HS-5 (cell line): ENCODE measurements at regions not wholly inside any gene's neighbourhood (a gene's known extent, or its start where the extent isn't known, plus 50 kb on each side); places are given as distances from the start of the nearest gene placed in this dataset.
A peak's percentile ranks its signal among the peaks of the same experiment; 100 is the strongest.

Source experiments
- DNase-seq: peaks from one replicate; pipeline ENCODE4 v3.0.0-alpha.2; 2012; ENCODE audit warnings: low read depth

DNA sequence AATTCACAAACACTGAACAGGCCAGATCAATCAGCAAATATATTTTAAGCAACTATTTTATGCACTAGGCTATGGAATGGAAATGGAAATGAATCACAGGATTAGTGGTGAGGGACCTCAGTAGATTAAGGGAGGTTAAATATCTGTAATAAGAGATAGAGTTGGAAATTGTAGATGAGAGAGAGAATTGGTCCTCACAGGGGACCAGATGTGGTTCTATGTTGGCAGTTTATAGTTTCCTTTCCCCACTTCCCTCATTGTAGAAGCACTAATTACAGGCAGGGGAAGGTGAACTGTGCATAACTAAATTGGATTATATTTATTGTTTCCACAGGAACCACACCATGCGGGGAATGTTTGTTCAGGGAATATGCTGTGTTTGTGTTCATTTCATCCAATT lies 496.2 kb downstream of the ARHGEF28 start:
- DNase-seq: no peak

DNA sequence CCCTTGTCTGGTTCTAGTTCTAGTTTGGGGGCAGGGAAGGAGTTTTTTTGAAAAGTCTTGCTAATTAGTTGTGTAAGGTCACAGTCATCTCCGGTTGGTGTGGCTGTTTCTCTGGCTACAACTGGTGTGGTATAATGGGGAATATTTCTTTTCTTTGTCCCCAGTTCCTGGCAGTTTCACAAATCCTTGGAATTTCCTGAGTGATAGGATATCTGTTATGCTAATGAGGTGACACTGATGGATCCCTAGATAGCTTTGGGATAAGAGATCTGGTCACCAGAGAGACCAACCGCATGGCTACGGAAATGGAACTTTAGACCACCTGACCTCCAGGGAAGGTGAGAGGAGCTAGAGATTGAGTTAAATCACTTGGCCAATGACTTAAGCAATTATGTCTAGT lies 494.6 kb downstream of the ARHGEF28 start:
- DNase-seq: no peak

DNA sequence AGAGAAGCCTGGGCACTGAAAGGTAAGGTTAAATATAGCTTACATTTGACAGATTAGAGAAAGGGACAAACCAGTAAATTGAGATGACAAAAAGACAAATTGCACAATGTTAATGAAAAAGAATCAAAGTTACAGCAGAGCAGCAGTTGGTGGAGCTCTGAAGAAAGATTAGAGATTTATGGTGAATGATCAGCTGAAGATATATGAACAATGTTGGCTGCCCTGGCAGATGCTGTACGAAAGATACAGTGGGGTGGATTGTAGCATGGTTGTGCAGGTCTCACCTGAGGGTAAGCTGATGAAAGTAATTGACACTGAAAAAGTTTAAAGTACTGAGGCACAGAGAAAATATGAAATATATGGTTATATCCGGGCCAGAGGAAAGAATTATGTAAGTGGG lies 492.1 kb downstream of the ARHGEF28 start:
- DNase-seq: no peak

DNA sequence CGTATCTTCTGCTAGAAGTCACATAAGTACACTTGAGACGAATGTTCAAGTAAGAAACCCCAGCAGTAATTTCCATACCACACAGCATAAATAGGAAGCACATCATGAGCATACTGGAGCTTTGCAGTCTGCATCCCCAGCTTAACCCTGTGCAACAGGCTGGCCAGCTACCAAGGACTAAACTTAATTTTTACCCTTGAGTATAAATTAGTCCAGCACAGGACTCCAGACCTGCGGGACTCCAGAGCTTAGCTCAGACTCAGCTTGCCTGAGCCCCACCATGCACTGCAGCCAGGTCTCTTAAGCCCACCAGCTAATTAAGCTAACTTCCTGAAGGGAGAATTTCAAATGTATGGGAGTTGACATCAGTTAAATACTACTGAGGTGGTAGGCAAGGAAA lies 491.0 kb downstream of the ARHGEF28 start:
- no peak for DNase-seq

DNA sequence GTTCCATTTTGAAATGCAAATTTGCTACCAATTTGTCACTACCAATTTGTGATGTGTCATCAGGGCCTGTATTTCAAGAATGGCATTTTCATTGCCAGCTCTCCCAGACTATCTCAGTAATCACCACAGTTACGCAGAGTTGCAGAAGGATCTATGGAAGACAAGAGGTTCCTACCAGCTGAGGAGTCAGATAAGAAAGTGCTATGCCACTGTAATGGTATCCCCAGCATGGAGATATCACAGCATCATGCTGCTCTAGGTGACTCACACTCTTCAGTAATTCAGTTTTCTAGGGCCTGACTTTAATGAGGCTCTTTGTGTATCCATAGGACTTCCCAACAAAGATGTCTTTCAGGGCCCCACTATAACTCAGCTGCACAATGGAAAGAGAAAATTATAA lies 490.3 kb downstream of the ARHGEF28 start:
- DNase-seq: no peak

DNA sequence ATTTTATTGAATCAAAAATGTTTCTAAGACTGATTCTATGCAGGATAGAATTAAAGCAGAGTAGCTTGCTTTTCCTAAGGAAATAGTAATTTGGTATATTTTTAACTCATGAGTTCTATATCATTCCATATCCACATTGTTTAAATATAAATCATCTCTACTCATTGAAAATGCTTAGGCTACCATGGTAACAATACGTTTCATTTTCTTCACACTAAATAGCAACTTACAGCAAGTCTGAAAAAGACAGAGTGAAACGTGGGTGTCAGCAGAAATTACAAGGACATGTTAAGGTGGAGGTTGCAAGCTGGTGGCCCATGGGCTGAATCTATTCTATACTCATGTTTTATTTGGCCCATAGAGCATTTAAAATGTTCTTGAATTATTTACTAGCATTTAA lies 487.9 kb downstream of the ARHGEF28 start:
- DNase-seq: no peak

DNA sequence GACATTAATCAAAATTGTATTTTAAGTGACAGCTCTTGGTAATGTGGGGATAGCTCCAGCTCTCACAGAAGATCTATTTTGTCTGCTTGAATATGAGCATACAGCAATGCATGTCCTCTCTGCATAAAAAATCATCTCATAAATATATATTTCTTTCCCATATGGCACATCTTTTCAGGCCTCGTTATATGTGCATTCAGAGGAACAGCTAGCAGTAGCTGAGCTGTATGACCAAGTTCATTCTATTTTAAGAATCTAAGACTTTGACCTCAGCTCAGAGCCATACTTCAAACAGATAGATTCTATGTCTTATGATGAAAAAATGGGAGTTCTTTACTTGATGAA lies 487.2 kb downstream of the ARHGEF28 start:
- DNase-seq: no peak

DNA sequence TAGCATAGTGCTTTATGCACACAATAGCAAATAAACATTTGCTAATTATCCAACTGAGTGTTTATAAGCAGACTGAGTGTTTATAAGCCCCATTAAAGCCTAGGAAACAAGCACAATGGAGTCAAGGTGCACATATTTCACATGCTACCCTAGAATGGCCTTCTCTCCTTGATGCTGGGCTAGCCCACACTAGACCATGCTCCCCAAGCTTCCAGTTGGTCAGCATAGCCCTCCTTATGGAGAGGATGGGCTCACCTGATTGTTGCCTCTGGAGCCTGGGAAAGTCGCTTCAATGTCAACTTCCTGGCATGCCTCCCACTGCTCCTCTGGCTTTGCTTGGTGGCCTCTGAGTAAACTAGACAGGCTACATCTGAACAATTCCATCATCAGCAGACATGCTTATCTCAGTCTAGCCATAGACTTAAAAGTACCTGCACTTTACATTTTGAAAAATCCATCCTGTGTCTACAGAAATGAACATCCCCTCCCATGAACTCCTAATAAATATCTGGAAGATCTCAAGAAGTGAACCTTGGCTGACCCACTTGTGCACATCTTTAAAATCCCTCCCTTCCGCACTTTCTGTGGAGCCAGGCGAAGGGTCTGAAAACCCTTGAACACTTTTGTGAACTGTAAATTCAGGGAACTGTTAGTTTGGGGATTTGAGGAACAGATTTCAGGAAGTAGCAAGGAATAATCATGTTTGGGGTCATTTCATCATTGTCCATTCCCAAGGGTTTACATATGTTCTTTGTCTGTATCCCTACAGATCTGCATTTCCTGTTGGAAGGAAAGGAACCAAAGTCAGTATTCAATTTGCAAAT lies 486.6 kb downstream of the ARHGEF28 start:
- no peak for DNase-seq

DNA sequence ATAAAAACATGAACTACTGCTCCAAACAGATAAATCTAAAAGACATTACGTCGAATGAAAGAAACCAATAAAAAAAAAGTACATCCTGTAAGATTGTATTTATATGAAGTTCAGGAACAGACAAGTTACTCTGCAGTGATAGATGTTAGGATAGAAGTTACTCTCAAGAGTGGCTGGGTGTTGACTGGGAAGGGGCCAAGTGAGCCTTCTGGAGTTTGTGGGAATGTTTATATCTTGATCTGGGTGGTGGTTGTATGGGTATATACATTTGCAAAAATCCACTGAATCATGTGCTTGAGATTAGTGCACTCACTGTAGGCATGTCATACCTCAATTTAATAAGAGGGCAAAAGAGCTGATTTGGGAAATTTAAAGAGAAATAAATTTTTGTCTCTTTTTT lies 485.8 kb downstream of the ARHGEF28 start:
- no peak for DNase-seq

DNA sequence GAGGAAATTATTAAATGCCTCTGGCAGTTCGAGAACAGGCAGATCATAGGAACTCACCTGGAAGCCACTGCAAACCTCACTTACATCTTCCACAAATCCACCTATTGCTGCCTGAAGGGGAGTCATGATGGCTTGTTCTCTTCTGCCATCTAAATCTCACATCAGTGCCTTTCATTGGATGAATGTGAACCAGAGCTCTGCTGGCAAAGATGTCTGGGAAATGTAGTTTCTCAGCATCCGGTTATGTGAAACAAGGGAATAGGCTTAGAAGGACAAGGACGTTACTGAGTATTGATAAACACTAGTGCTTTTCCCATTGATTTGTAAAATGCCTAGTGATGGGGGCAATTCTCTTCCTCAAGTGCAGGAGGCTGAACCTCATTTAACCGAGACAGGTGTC lies 483.3 kb downstream of the ARHGEF28 start:
- DNase-seq: no peak

DNA sequence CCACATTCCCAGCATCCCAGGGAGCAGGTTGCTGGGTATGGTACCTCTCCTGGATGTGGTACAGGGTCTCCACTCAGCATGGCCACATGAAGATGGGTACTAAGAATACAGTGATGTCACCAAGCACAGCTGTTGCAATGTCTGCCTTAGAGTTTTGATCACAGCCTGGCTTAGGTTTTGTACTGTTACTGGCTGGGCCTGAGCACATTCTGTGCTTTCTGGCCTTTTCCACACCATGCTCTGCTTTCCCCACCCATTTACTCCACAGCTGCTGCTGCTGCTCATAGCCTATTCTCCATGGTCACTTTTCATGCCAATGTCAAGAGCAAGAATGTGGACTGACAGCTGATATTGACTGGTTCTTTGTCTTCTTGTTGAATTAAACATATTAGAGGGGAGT lies 481.9 kb downstream of the ARHGEF28 start:
- DNase-seq: no peak

DNA sequence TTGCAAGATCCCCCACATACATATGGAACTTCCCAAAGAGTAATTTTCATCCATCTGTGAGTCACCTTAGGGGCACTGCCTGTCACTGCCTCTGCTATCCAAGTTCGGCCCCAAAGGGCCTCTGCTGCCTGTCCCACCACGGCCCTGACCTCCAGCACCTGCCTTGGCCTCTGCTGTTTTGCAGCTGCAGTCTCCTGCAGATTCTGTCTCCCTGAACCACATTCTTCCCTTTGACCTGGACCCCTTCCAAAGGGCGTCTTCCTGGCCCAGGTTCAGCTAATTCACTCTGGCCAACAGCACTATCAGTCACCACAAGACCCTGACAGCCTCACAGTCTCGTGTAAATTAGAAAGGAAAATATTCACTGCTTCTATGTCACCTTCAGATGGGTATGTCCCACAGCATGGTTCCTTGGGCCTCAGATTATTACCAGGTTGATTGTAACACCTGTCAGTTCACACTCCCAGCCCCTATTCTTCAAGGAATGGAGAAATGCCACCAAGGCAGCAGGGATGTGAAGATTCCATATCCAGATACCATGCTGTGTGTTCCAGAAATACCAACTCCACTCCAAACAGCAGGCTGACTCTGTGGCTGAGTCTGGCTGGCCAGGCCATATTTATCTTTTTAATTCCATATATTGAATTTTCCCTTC lies 479.3 kb downstream of the ARHGEF28 start:
- no peak for DNase-seq

DNA sequence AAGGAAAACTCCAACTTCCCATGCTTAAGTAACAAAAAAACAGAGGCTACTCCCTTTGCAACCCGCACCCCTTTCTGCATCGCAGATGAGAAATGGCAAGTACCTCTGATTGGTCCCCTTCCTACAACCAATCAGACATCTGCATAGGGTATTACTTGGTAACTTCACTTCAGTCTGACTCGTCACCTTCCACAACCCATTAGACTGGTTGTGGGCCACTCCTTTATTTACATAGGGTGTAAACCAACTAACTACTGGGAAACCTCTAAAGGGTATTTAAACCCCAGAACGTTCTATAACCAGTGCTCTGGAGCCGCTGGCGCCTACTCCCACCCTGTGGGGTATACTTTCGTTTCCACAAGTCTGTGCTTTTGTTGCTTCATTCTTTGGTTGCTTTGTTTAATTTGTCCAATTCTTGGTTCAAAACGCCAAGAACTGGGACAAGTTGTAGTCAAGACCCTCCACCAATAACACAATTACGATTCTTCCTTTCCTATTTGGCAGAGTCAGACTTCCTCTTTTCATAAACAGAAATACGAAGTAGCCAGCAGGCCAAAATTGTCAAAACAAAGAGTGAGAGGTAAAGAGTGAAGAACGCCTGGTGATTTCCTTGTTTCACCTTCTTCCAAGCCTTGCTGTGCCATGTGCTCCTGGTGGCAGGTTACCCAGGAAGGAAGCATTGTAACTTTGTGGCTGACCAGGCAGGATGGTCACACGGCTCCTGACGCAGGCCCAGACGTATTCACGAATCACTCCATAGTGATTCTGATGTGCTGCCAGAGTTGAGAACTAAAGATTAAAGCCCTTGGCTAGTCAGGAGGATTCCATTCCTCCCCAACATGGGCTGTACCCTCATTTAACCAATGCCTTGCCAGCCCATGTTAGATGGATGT lies 477.4 kb downstream of the ARHGEF28 start:
- no peak for DNase-seq

DNA sequence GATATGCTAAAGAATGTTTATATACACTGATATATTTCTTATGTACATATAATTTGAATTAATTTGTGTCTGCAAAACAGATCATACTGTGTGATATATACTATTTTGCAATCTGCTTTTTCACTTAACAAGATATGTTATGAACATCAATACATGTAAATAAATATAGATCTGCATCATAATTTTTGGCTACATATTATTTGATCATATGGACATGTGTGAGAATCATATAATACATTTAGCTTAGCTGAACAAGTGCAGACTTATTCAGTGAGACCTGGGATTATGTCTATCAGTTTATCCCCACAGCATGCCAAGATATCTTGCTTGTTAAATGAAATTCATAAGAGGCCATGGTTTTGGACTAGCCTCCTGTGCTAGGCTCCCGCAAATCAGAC lies 474.3 kb downstream of the ARHGEF28 start:
- DNase-seq: no peak

DNA sequence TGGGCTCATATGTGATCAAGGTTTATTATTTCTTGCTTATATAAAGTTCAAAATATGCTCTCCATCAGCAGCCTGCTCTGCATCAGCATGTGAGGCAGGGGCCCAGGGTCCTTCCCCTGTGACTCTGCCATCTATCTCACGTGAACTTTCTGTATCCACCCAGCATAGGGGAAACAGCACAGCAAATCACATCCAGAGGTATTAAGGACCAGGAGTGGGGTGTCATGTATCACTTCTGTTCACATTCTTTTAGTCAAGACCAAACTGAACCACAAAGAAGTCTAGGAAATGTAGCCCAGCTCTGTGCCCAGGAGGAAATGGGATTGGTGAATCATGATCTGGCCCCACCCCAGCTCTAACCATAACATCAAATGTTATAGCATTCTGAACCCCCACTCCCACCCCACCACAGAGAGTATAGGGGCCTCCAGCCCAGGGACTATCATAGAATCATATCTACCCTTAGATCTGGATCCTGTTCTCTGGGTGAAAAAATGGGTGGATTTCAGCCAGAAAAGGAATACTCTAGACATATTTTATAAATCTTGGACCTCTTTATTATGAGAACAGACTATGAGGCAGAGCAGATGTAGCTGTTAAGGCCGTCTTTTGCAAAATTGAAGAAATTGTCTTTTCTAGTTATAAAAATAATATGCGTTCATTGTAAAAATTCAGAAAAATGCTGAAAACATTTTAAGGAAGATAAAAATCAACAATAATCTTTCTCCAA lies 473.7 kb downstream of the ARHGEF28 start:
- DNase-seq: no peak

DNA sequence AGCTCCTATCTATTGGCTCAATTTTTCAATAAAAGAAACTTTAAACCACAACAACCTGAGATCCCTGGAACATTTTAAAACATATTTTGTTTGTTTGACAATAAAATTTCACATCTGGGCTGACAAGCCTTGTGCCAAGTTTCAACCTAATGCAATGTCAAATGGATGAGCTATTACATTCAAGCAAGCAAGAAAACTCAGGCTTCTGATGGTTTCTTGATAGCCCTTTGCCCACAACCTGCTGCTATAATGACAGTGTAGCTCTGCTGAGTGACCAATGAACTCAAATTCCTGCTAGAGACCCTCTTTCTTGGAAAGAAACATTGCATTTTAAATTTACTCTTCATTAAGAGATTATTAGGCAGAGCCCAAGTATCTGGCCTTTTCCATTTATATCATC lies 472.9 kb downstream of the ARHGEF28 start:
- DNase-seq: no peak

DNA sequence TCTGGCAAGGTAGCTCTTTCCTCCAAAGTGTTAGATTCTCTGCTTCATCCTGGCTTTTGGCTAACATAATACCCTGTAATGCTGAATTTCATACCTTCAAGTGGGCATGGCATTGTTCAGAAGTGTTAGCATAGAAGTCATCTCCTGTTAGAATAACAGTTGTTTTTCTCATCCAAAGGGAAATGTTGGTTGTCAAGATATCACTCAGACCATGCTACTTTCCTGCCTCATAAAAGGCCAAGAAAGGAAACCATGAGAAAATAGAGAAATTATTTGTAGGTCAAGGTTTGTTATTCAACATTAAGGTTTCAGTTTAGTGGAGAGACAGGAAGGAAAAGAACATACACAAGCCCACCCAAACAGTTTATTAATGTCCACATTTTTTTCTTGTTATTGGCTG lies 472.5 kb downstream of the ARHGEF28 start:
- no peak for DNase-seq

DNA sequence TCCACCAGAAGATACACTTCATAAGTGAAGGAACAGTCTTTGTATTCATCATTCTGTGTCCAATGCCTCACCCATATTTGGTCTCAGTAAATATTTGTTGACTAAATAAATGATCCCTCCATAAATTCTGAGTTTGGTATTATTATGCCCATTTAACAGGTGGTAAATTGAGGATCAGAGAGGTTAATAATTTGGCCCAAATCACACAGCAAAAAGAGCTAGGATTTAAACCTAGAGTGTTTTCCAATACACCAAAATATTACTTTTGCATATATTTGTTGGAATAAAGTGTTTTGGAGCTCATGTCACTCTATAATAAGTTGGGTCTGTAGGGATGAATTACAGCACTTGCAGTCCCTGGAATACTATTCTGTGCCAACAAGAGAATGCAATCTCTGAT lies 470.3 kb downstream of the ARHGEF28 start:
- no peak for DNase-seq

DNA sequence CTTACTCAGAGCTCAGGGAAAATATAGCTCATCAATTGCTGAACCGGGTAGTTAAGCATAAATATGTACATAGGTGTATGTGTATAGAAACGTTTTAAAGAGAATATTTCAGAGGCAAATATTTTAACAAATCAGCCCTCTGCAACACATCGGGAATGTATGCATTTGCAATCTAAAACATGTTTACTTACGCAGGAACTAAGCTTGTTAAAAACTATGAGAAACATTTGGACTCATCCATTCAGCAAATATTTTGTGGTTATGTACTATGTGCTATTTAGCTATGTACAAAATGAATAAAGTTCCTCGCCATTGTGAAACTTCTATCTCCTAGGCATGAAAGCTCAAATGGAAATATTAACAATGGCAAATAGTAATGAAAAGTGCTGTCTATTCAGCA lies 469.9 kb downstream of the ARHGEF28 start:
- peak; percentile 22 for DNase-seq

DNA sequence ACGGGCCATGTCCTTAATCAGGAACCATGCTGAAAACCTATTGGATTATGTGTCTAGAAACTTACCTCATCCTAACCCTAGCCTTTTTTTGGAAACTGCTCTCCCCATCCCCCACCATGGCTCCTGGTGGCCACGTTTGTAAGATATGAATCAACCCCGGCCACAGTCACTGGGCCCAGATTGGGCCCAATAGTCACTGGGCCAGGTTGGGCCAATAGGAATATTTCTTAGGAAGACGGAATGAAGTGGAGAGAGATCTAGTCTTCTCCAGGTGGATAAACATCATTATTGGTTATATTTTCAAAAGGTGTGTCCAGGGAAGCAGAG lies 468.7 kb downstream of the ARHGEF28 start:
- DNase-seq: no peak

DNA sequence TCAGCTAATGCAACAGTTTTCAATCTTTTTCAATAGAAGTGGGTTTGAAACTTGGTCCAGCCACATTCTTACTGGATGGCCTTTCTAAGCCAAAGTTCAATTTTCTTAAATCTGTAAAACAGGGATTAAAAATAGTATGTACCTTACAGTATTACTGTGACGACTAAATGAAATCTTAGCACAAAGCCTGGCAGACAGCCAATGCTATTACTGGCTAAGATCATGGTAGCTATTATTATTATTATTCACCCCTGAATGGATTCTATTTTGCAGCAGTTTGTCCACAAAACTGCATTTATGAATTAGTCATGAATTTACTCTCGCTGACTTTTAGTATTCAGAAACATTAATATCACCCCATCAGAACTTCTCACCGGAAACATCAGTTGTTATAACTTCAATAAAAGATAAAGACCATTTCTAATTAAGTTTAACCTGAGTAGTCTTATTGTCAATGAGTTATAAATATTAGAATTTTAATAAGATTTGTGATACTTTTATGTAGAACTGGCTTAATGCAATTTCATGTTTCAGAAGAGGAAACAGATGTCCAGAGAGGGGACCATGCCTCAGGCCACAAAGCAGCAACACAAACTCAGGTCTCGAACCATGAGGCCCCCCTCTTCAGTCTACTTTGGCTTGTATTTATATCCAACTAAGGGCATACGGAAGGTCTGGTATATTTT lies 468.2 kb downstream of the ARHGEF28 start:
- no peak for DNase-seq

DNA sequence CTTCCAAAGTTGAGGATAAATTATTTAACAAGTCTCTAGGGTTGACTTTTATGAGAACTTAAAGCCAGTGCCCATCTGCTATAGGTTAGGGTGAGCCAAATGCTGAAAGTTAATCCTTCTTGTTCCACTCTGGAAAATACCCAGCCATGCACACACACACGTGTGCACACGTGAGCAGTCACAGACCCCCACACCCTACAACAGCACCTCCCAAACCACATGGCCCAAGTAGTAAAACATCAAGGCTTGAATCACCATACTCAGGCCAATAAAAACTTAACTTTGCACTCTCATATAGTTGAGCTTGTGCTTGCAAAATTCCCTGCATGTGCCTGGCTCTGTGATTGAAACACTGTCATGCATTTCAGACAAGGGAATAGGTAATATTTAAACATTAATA lies 467.6 kb downstream of the ARHGEF28 start:
- DNase-seq: no peak
